GM08714 (cell line): ENCODE measurements at regions not wholly inside any gene's neighbourhood (a gene's known extent, or its start where the extent isn't known, plus 50 kb on each side); places are given as distances from the start of the nearest gene placed in this dataset.

Source experiments
- H3K4me3 ChIP-seq: fragments of 200-500 bp; sonication (Bioruptor generic); 2 replicates; pipeline ENCODE4 v1.5.1; 2014; ENCODE audit warnings: mild to moderate bottlenecking, low read length, inconsistent platforms
- ZNF274 ChIP-seq: IDR thresholded peaks from 2 replicates; pipeline ENCODE4 v1.6.1; 2012; ENCODE audit warnings: mild to moderate bottlenecking, low read depth, low read length

DNA sequence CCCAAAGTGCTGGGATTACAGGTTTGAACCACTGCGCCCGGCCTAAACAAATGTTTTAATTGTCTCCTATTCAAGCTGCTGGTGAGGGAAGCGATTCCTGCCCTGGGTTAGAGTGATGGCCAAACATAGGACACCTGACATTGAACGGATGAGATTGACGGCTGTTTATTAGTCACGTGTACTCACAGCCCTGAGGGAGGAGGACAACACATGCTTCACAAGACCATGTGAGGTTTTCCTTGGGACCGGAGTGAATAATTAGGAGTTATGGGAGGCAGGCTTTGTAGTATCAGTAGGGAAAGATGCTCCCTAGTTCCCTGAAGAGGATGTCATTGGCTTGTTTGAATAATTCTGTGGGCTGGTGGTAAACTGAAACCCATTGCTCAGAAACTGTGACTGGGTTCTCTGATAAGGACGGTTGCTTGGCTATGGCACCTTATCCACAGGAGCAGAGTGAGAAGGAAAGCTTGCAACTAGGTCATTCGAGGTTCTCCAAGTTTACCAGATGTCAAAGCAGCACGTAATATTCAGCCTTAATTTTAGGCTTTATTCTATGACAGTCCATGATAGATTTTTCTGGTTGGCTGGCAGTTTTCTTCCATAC lies 245.8 kb downstream of the PLA2G4A start:
- H3K4me3 ChIP-seq, result no peak overlapping the region
- no peak for TF ChIP-seq ZNF274

DNA sequence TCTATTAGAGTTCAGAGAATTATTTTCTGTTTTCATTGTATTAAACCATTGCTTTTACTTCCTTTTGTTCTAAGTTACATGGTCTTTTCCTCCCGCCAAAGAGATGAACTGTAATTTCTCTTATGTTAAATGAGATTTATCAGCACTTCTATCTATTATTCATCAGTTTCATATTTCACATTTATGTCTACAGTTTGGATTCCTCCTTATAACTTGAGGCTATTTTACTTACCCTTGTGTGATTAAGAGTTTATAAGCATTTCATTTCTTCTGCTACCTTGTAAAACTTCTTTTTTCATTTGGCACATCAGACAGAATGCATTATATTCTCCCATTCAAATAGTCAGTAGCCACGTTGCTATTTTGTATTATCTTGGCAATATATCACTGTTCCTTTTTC lies 248.2 kb downstream of the PLA2G4A start:
- no peak for TF ChIP-seq ZNF274
- H3K4me3 ChIP-seq, result no peak overlapping the region

- no peak overlapping the region for H3K4me3 ChIP-seq
- TF ChIP-seq ZNF274, result no peak
Observed at GRCh38 chr1:187078321-187078720, 249.6 kb downstream of the PLA2G4A start.

GRCh38 chr1:187078916-187079315 lies 250.2 kb downstream of the PLA2G4A start:
- TF ChIP-seq ZNF274, result no peak
- no peak overlapping the region for H3K4me3 ChIP-seq

GRCh38 chr1:187079330-187079729 lies 250.6 kb downstream of the PLA2G4A start:
- H3K4me3 ChIP-seq, result no peak overlapping the region
- TF ChIP-seq ZNF274, result no peak

- H3K4me3 ChIP-seq, result no peak overlapping the region
- TF ChIP-seq ZNF274, result no peak
Observed at GRCh38 chr1:187091666-187092065, 262.9 kb downstream of the PLA2G4A start.

DNA sequence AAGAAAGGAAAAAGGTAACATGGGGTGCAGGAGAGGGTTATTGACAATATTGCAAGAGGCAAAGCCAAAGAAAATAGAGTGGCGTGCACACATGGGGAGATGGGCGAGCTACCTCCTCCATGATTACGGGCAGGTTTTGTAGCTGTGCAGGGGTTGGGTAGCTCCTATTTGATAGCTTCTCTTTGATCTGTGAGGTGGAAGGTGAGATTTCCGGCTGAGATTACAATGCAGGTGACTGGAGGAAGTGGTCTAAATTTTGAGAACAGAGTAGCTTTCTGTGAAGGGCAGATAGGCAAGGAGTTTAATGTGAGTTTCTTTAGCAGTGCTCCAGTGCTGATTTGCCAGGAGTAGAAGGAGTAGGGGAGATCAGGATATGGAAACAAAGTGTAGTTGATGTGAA lies 263.4 kb downstream of the PLA2G4A start:
- no peak for TF ChIP-seq ZNF274
- no peak overlapping the region for H3K4me3 ChIP-seq

- no peak for TF ChIP-seq ZNF274
- H3K4me3 ChIP-seq, result no peak overlapping the region
Observed at GRCh38 chr1:187096689-187097088, 267.9 kb downstream of the PLA2G4A start.

GRCh38 chr1:187110351-187110750 lies 281.6 kb downstream of the PLA2G4A start:
- H3K4me3 ChIP-seq, result no peak overlapping the region
- no peak for TF ChIP-seq ZNF274

DNA sequence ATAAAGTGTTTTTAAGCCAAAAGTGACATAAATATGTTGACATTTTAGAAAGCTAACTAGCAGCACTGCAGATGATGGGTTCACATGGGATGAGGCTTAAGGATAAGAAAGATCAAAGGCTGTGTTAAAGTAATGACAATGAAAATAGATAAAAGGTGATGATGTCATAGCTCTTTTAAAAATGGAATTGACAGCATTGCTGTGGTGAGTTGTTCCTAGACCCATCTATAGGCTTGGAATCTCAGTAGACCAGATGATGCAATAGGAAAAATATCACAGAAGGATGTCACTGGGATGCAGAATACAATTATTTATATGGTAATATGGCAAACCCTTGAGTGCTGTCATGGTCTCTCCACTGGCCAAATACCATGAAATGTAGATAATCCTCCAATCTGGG lies 286.0 kb downstream of the PLA2G4A start:
- H3K4me3 ChIP-seq, result no peak overlapping the region
- TF ChIP-seq ZNF274, result no peak

- no peak overlapping the region for H3K4me3 ChIP-seq
- TF ChIP-seq ZNF274, result no peak
Observed at GRCh38 chr1:187121661-187122060, 292.9 kb downstream of the PLA2G4A start.

DNA sequence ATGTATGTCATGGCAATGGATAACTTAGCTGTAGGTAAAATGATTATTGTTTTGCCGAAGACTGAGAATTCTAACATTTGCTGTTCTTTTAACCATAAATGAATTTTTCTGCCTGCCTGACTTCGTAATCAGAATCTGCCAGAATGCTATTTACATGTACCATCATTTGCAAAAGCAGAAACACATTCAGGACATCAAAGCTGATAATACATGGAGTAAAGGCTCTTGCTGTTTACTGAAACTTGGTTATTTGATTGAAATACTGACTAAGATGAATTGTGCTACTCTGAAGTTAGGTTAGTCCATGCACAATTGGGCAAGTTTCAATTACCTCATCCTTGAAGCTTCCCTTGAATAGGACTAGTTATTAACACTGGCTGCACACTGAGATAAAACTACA lies 293.8 kb downstream of the PLA2G4A start:
- no peak overlapping the region for H3K4me3 ChIP-seq
- TF ChIP-seq ZNF274, result no peak

- H3K4me3 ChIP-seq, result no peak overlapping the region
- TF ChIP-seq ZNF274, result no peak
Observed at GRCh38 chr1:187129132-187129531, 300.4 kb downstream of the PLA2G4A start.

DNA sequence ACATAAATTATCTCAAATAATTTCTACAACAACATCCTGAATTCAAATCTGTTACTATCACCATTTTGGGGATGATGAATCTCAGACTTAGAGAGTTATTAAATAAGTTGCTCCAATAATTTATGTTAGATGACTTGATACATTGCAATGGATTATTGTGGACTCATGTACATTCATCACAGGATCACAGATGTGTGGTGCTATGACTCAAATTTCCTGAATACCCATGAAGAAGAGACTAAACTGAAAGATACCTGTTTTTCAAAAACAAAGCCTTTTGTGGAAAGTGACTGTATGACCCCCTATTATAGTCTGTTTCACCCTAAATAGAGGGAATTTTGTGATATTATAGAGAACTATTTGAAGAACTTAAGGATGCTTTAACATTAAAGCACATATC lies 315.0 kb downstream of the PLA2G4A start:
- TF ChIP-seq ZNF274, result no peak
- H3K4me3 ChIP-seq, result no peak overlapping the region

- no peak for TF ChIP-seq ZNF274
- H3K4me3 ChIP-seq, result no peak overlapping the region
Observed at GRCh38 chr1:187146388-187146787, 317.6 kb downstream of the PLA2G4A start.

DNA sequence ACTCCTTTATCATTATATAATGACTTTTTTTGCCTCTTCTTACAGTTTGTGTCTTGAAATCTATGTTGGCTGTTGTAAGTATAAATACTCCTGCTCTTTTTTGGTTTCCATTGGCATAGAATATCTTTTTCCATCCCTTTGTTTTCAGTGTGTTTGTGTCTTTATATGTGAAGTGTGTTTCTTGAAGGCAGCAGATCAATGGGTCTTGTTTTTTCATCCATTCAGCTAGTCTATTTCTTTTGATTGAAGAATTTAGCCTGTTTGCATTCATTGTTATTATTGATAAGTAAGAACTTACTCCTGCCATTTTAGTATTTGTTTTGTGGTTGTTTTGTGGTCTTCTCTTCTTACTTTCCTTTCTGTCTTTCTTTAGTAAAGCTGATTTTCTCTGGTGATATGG lies 322.8 kb downstream of the PLA2G4A start:
- no peak overlapping the region for H3K4me3 ChIP-seq
- TF ChIP-seq ZNF274, result no peak

- H3K4me3 ChIP-seq, result no peak overlapping the region
- no peak for TF ChIP-seq ZNF274
Observed at GRCh38 chr1:187153047-187153446, 324.3 kb downstream of the PLA2G4A start.

GRCh38 chr1:187157115-187157514 lies 328.4 kb downstream of the PLA2G4A start:
- TF ChIP-seq ZNF274, result no peak
- no peak overlapping the region for H3K4me3 ChIP-seq
